DMS 273 (cell line): ENCODE measurements at regions not wholly inside any gene's neighbourhood (a gene's known extent, or its start where the extent isn't known, plus 50 kb on each side); places are given as distances from the start of the nearest gene placed in this dataset.
"Not testable (repeated sequence)": the region's sequence is repeated elsewhere in the genome, so short reads cannot be mapped to it uniquely, and the experiment has no call there.

Source experiments
- DNase-seq: peaks from one replicate; lab custom pipeline; 2025; ENCODE audit not compliant: unreplicated experiment; lab: John Stamatoyannopoulos, UW

- DNase-seq = no peak
Observed at GRCh38 chr16:22675745-22676540, 138.0 kb upstream of the HS3ST2 start.

GRCh38 chr16:22677024-22677830 lies 136.7 kb upstream of the HS3ST2 start:
- DNase-seq = no peak

GRCh38 chr16:22678311-22678710 lies 135.7 kb upstream of the HS3ST2 start:
- no peak for DNase-seq

- DNase-seq = no peak
Observed at GRCh38 chr16:22681554-22682291, 132.2 kb upstream of the HS3ST2 start.

- no peak for DNase-seq
Observed at GRCh38 chr16:22683258-22683657, 130.7 kb upstream of the HS3ST2 start.

- DNase-seq = no peak
Observed at GRCh38 chr16:22683730-22684573, 130.0 kb upstream of the HS3ST2 start.

- no peak for DNase-seq
Observed at GRCh38 chr16:22684574-22685458, 129.1 kb upstream of the HS3ST2 start.

- no peak for DNase-seq
Observed at GRCh38 chr16:22685459-22685830, 128.5 kb upstream of the HS3ST2 start.

- no peak for DNase-seq
Observed at GRCh38 chr16:22687031-22687530, 126.9 kb upstream of the HS3ST2 start.

GRCh38 chr16:22688463-22688862 lies 125.5 kb upstream of the HS3ST2 start:
- no peak for DNase-seq

- no peak for DNase-seq
Observed at GRCh38 chr16:22688930-22689329, 125.0 kb upstream of the HS3ST2 start.

- DNase-seq = no peak
Observed at GRCh38 chr16:22691335-22691734, 122.6 kb upstream of the HS3ST2 start.

GRCh38 chr16:22692034-22692433 lies 121.9 kb upstream of the HS3ST2 start:
- no peak for DNase-seq

- DNase-seq = no peak
Observed at GRCh38 chr16:22692916-22693637, 120.9 kb upstream of the HS3ST2 start.

GRCh38 chr16:22693638-22694340 lies 120.2 kb upstream of the HS3ST2 start:
- no peak for DNase-seq

GRCh38 chr16:22694887-22695382 lies 119.0 kb upstream of the HS3ST2 start:
- no peak for DNase-seq

GRCh38 chr16:22695773-22696172 lies 118.2 kb upstream of the HS3ST2 start:
- DNase-seq = not testable (repeated sequence)

GRCh38 chr16:22699356-22699755 lies 114.6 kb upstream of the HS3ST2 start:
- DNase-seq = no peak
